ENCODE measurements at regions not wholly inside any gene's neighbourhood (a gene's known extent, or its start where the extent isn't known, plus 50 kb on each side); places are given as distances from the start of the nearest gene placed in this dataset.

DNA sequence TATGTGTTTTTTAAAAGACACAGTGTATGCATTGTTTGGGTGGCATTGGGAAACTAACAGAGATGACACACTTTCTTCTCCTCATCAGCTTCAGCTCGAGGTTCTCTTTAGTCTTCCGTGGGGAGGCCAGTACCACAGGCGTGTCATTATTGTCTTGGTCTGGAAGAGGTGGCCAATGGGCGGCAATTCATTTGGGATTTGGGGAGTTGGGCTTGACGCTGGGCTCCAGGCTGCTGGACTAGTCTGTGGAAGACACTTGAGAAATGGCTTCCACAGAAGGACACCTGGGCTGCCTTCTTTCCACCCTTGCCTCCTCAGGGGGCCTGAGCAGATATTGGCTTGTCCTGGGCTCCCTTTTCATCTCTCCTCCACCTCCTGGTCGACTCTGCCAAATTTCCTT is 192.2 kb downstream of the SH2D4B start:
- H3K36me3 Mint-ChIP-seq (ENCODE audit: unreplicated experiment) = no peaks in the 10 kb centered on the region
- H3K27ac Mint-ChIP-seq (ENCODE audit: unreplicated experiment) = no peak overlapping the region
- H3K4me3 Mint-ChIP-seq (ENCODE audit: unreplicated experiment) = no peak overlapping the region
- H3K4me1 Mint-ChIP-seq (ENCODE audit: unreplicated experiment) = no peaks in the 10 kb centered on the region
- no peak for DNase-seq (ENCODE audit: extremely low spot score, unreplicated experiment)
- TF ChIP-seq, protein P1, sequence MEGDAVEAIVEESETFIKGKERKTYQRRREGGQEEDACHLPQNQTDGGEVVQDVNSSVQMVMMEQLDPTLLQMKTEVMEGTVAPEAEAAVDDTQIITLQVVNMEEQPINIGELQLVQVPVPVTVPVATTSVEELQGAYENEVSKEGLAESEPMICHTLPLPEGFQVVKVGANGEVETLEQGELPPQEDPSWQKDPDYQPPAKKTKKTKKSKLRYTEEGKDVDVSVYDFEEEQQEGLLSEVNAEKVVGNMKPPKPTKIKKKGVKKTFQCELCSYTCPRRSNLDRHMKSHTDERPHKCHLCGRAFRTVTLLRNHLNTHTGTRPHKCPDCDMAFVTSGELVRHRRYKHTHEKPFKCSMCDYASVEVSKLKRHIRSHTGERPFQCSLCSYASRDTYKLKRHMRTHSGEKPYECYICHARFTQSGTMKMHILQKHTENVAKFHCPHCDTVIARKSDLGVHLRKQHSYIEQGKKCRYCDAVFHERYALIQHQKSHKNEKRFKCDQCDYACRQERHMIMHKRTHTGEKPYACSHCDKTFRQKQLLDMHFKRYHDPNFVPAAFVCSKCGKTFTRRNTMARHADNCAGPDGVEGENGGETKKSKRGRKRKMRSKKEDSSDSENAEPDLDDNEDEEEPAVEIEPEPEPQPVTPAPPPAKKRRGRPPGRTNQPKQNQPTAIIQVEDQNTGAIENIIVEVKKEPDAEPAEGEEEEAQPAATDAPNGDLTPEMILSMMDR (IDR thresholded peaks at IDR 0.05) = no peak
- no peaks in the 10 kb centered on the region for H3K27me3 Mint-ChIP-seq (ENCODE audit: unreplicated experiment)
- peaks cover 18% of the 10 kb centered on the region for H3K9me3 Mint-ChIP-seq (ENCODE audit: unreplicated experiment)

- no peak for DNase-seq (ENCODE audit: extremely low spot score, unreplicated experiment)
- Mint-ChIP-seq H3K27me3 (ENCODE audit: unreplicated experiment) (no peaks in the 10 kb centered on the region), H3K4me3 (ENCODE audit: unreplicated experiment) (no peak overlapping the region), H3K36me3 (ENCODE audit: unreplicated experiment) (no peaks in the 10 kb centered on the region), H3K9me3 (ENCODE audit: unreplicated experiment) (peaks cover 18% of the 10 kb centered on the region), H3K27ac (ENCODE audit: unreplicated experiment) (no peak overlapping the region), H3K4me1 (ENCODE audit: unreplicated experiment) (no peaks in the 10 kb centered on the region)
- TF ChIP-seq, protein P1 (IDR thresholded peaks at IDR 0.05) = no peak
These were observed 192.8 kb downstream of the SH2D4B start for GRCh38 chr10:80730522-80730921.

DNA sequence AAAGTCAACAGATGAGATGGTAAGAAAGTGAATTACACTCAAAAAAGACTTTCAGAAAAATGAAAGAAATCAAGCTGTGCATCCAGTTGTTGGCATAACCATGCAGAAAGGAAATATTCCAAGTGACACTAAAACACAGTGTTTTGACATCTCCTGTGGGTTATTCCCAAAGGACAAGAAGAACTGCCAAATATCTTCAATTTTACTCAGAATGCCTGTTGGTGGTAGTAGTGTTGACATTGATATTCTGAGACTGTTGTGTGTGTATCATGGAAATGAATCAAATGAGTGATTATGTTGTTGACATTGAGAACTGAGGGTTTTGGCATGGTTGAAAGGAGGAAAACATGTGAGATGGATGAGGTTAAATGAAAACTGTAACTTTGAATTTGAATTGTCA is 196.9 kb downstream of the SH2D4B start:
- H3K4me1 Mint-ChIP-seq (ENCODE audit: unreplicated experiment) = no peaks in the 10 kb centered on the region
- H3K27me3 Mint-ChIP-seq (ENCODE audit: unreplicated experiment) = no peaks in the 10 kb centered on the region
- TF ChIP-seq, protein P1 (IDR thresholded peaks at IDR 0.05) = no peak
- peaks cover 9% of the 10 kb centered on the region for H3K9me3 Mint-ChIP-seq (ENCODE audit: unreplicated experiment)
- H3K4me3 Mint-ChIP-seq (ENCODE audit: unreplicated experiment) = no peak overlapping the region
- no peak for DNase-seq (ENCODE audit: extremely low spot score, unreplicated experiment)
- H3K36me3 Mint-ChIP-seq (ENCODE audit: unreplicated experiment) = no peaks in the 10 kb centered on the region
- no peak overlapping the region for H3K27ac Mint-ChIP-seq (ENCODE audit: unreplicated experiment)

DNA sequence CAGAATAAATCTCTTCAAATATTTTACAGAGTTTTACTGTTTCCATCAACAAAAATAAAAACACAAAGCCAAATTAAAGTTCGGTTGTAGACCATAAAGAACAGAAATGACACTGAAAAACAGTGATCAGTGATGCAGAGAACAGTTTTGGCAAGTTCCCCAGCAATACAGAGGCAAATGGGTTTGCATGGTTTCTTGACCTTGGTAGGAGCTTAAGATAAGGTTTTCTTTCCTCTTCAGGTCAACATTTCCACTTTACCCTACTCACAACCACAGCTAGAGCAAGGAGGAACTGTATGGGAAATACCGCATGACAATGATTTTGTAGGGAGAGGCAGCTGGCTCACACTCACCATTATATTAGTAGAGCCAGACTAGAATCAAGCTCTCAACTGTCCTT is 199.5 kb downstream of the SH2D4B start:
- Mint-ChIP-seq H3K36me3 (ENCODE audit: unreplicated experiment) (no peaks in the 10 kb centered on the region), H3K4me1 (ENCODE audit: unreplicated experiment) (no peaks in the 10 kb centered on the region)

GRCh38 chr10:80739328-80739727 is 201.6 kb downstream of the SH2D4B start:
- no peak for DNase-seq (ENCODE audit: extremely low spot score, unreplicated experiment)
- Mint-ChIP-seq H3K36me3 (ENCODE audit: unreplicated experiment) (no peaks in the 10 kb centered on the region), H3K9me3 (ENCODE audit: unreplicated experiment) (peaks cover 3% of the 10 kb centered on the region), H3K4me3 (ENCODE audit: unreplicated experiment) (no peak overlapping the region), H3K4me1 (ENCODE audit: unreplicated experiment) (no peaks in the 10 kb centered on the region), H3K27ac (ENCODE audit: unreplicated experiment) (no peak overlapping the region), H3K27me3 (ENCODE audit: unreplicated experiment) (no peaks in the 10 kb centered on the region)
- TF ChIP-seq, protein P1 (IDR thresholded peaks at IDR 0.05) = no peak

More for the DNA sequence above, 199.5 kb downstream of the SH2D4B start:
- Mint-ChIP-seq H3K27ac (ENCODE audit: unreplicated experiment) (no peak overlapping the region), H3K27me3 (ENCODE audit: unreplicated experiment) (no peaks in the 10 kb centered on the region), H3K4me3 (ENCODE audit: unreplicated experiment) (no peak overlapping the region), H3K9me3 (ENCODE audit: unreplicated experiment) (no peaks in the 10 kb centered on the region)
- TF ChIP-seq, protein P1 (IDR thresholded peaks at IDR 0.05) = no peak
- no peak for DNase-seq (ENCODE audit: extremely low spot score, unreplicated experiment)

Data from osteocyte (in vitro differentiated cells).